WTC11 (cell line): ENCODE measurements at regions not wholly inside any gene's neighbourhood (a gene's known extent, or its start where the extent isn't known, plus 50 kb on each side); places are given as distances from the start of the nearest gene placed in this dataset.

Experiments used
- ATAC-seq: fragments of 200-7000 bp; cut with Tn5 transposase; 2 replicates; pipeline ENCODE4 v1.10.0; 2021; ENCODE audit warnings: mild to moderate bottlenecking, moderate library complexity
- CTCF ChIA-PET: fragments of 300-600 bp; sonication (Branson Sonifier 250); formaldehyde crosslinking; loops from one replicate; lab custom pipeline; 2021; ENCODE audit warnings: antibody characterized with exemption; lab: Charles Lee
- POLR2A ChIA-PET: fragments of 350-600 bp; sonication (Branson Sonifier 250); formaldehyde crosslinking; loops from one replicate; lab custom pipeline; 2021; ENCODE audit warnings: antibody characterized with exemption; lab: Charles Lee
- DNase-seq: peaks from one replicate; pipeline ENCODE4 v3.0.0; 2021; ENCODE audit warnings: low spot score
- H3K27ac Mint-ChIP-seq: 2 replicates; pipeline ENCODE4 v1.8.0; 2021; ENCODE audit warnings: mixed read lengths
- H3K27me3 Mint-ChIP-seq: 2 replicates; pipeline ENCODE4 v1.8.0; 2021; ENCODE audit warnings: low read depth, mild to moderate bottlenecking, moderate library complexity, mixed read lengths
- H3K36me3 Mint-ChIP-seq: 2 replicates; pipeline ENCODE4 v1.8.0; 2021; ENCODE audit warnings: mixed read lengths
- H3K4me1 Mint-ChIP-seq: 2 replicates; pipeline ENCODE4 v1.8.0; 2022; ENCODE audit warnings: mixed read lengths
- H3K4me3 Mint-ChIP-seq: 2 replicates; pipeline ENCODE4 v1.8.0; 2021; ENCODE audit warnings: mild to moderate bottlenecking, moderate library complexity, mixed read lengths
- H3K9me3 Mint-ChIP-seq: 2 replicates; pipeline ENCODE4 v1.8.0; 2021; ENCODE audit warnings: mixed read lengths
- CBFB ChIP-seq: sonication (generic); formaldehyde crosslinking; IDR thresholded peaks from 2 replicates; pipeline ENCODE4 v1.8.1; 2022; ENCODE audit warnings: mild to moderate bottlenecking, low read depth, missing genetic modification reagents
- FOXP1 ChIP-seq: sonication (generic); formaldehyde crosslinking; IDR thresholded peaks from 2 replicates; pipeline ENCODE4 v1.8.0; 2022; ENCODE audit warnings: missing genetic modification reagents, mild to moderate bottlenecking, moderate library complexity, borderline replicate concordance
- HMGA2 ChIP-seq: fragments of 250-450 bp; sonication (Bioruptor Pico); IDR thresholded peaks from 2 replicates; pipeline ENCODE4 v1.4.0; 2021; ENCODE audit warnings: mild to moderate bottlenecking, moderate library complexity
- JAZF1 ChIP-seq: fragments of 250-450 bp; sonication (Bioruptor Pico); IDR thresholded peaks from 2 replicates; pipeline ENCODE4 v1.9.0; 2021; ENCODE audit warnings: moderate library complexity, mild to moderate bottlenecking, inconsistent platforms
- MYBL2 ChIP-seq: sonication (generic); formaldehyde crosslinking; IDR thresholded peaks from 2 replicates; pipeline ENCODE4 v1.8.1; 2023; ENCODE audit warnings: mild to moderate bottlenecking, moderate library complexity, missing genetic modification reagents
- OVOL2 ChIP-seq: fragments of 250-450 bp; sonication (Bioruptor Pico); IDR thresholded peaks from 2 replicates; pipeline ENCODE4 v1.9.0; 2021; ENCODE audit warnings: mild to moderate bottlenecking, borderline replicate concordance
- PRRX2 ChIP-seq: fragments of 250-450 bp; sonication (Bioruptor Pico); IDR thresholded peaks from 2 replicates; pipeline ENCODE4 v1.8.0; 2021; ENCODE audit warnings: mild to moderate bottlenecking
- TCF7 ChIP-seq: sonication (generic); formaldehyde crosslinking; IDR thresholded peaks from 2 replicates; pipeline ENCODE4 v1.8.0; 2022; ENCODE audit warnings: mild to moderate bottlenecking, low read depth, missing genetic modification reagents, moderate library complexity
- ZNF396 ChIP-seq: fragments of 250-450 bp; sonication (Bioruptor Pico); IDR thresholded peaks from 2 replicates; pipeline ENCODE4 v1.8.0; 2021; ENCODE audit warnings: mild to moderate bottlenecking, moderate library complexity, borderline replicate concordance
- ZNF416 ChIP-seq: fragments of 250-450 bp; sonication (Bioruptor Pico); IDR thresholded peaks from 2 replicates; pipeline ENCODE4 v1.9.0; 2021; ENCODE audit warnings: mild to moderate bottlenecking, inconsistent platforms
- TF ChIP-seq, protein P1 (sequence below): fragments of 250-450 bp; sonication (Bioruptor Pico); IDR thresholded peaks from 2 replicates; pipeline ENCODE4 v1.9.0; 2021; ENCODE audit warnings: mild to moderate bottlenecking, borderline replicate concordance
- TF ChIP-seq, protein P2 (sequence below): sonication (generic); formaldehyde crosslinking; IDR thresholded peaks from 2 replicates; pipeline ENCODE4 v1.8.1; 2022; ENCODE audit warnings: low read depth, mild to moderate bottlenecking, moderate library complexity, missing genetic modification reagents, borderline replicate concordance
- TF ChIP-seq, protein P3 (sequence below): sonication (generic); formaldehyde crosslinking; IDR thresholded peaks from 2 replicates; pipeline ENCODE4 v1.8.1; 2023; ENCODE audit warnings: mild to moderate bottlenecking, missing genetic modification reagents
- TF ChIP-seq, protein P4 (sequence below): sonication (generic); formaldehyde crosslinking; IDR thresholded peaks from 2 replicates; pipeline ENCODE4 v1.8.1; 2022; ENCODE audit warnings: missing genetic modification reagents, borderline replicate concordance
- TF ChIP-seq, protein P5 (sequence below): sonication (generic); formaldehyde crosslinking; IDR thresholded peaks from 2 replicates; pipeline ENCODE4 v1.8.0; 2023; ENCODE audit warnings: missing genetic modification reagents
- TF ChIP-seq, protein P6 (sequence below): sonication (generic); formaldehyde crosslinking; IDR thresholded peaks from 2 replicates; pipeline ENCODE4 v1.8.1; 2023; ENCODE audit warnings: mild to moderate bottlenecking, missing genetic modification reagents, moderate library complexity
- TF ChIP-seq, protein P7 (sequence below): sonication (generic); formaldehyde crosslinking; IDR thresholded peaks from 2 replicates; pipeline ENCODE4 v1.8.1; 2023; ENCODE audit warnings: mild to moderate bottlenecking, missing genetic modification reagents, borderline replicate concordance
- TF ChIP-seq, protein P8 (sequence below): fragments of 250-450 bp; sonication (Bioruptor Pico); conservative IDR thresholded peaks from 2 replicates; pipeline ENCODE4 v1.9.0; 2021; ENCODE audit warnings: mild to moderate bottlenecking

DNA sequence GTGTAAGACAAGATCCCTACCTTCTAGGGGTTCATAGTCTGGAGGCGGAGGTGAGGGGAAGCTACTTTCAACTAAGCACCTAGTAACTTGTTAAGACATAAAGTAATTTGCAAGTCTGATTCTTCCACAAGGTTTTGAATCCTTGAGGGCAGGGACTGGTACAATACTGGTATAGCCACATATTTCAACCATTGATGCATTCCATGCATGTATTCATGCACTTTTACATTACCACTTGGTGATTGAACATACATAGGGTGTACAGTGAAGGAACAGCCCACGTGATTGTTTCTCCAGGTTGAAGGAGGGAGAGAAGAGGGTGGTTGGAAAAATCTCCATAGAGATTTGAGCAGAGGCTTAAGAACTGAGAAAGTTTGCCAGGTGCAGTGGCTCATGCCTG lies 62.0 kb upstream of the PAX6 start (continued):
- TF ChIP-seq, protein P1, sequence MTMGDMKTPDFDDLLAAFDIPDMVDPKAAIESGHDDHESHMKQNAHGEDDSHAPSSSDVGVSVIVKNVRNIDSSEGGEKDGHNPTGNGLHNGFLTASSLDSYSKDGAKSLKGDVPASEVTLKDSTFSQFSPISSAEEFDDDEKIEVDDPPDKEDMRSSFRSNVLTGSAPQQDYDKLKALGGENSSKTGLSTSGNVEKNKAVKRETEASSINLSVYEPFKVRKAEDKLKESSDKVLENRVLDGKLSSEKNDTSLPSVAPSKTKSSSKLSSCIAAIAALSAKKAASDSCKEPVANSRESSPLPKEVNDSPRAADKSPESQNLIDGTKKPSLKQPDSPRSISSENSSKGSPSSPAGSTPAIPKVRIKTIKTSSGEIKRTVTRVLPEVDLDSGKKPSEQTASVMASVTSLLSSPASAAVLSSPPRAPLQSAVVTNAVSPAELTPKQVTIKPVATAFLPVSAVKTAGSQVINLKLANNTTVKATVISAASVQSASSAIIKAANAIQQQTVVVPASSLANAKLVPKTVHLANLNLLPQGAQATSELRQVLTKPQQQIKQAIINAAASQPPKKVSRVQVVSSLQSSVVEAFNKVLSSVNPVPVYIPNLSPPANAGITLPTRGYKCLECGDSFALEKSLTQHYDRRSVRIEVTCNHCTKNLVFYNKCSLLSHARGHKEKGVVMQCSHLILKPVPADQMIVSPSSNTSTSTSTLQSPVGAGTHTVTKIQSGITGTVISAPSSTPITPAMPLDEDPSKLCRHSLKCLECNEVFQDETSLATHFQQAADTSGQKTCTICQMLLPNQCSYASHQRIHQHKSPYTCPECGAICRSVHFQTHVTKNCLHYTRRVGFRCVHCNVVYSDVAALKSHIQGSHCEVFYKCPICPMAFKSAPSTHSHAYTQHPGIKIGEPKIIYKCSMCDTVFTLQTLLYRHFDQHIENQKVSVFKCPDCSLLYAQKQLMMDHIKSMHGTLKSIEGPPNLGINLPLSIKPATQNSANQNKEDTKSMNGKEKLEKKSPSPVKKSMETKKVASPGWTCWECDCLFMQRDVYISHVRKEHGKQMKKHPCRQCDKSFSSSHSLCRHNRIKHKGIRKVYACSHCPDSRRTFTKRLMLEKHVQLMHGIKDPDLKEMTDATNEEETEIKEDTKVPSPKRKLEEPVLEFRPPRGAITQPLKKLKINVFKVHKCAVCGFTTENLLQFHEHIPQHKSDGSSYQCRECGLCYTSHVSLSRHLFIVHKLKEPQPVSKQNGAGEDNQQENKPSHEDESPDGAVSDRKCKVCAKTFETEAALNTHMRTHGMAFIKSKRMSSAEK = no peak
- no peak for TF ChIP-seq FOXP1

DNA sequence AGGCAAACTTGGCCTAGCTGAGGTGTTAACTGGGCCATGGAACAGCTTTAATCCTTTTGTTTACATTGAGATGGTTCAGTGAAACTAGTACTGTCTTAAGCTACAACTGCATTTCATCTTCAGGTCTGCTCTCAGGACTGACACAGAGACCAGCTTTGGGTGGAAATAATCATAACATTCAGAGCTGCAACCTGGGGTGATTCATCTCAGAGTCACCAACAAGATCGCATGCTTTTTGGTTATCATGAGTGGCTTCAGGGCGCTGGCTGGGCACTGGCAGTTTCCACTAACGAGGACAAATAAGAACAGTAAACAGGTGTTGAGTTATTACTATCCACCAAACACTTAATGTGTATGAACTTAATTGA lies 60.9 kb upstream of the PAX6 start:
- no peaks in the 10 kb centered on the region for H3K36me3 Mint-ChIP-seq
- no peak for ATAC-seq
- POLR2A ChIA-PET = no interaction called here
- H3K4me3 Mint-ChIP-seq = no peak overlapping the region
- no peak for TF ChIP-seq MYBL2 (CRISPR knock-in tag)
- no peak for TF ChIP-seq PRRX2 (CRISPR knock-in tag)
- TF ChIP-seq, protein P2, sequence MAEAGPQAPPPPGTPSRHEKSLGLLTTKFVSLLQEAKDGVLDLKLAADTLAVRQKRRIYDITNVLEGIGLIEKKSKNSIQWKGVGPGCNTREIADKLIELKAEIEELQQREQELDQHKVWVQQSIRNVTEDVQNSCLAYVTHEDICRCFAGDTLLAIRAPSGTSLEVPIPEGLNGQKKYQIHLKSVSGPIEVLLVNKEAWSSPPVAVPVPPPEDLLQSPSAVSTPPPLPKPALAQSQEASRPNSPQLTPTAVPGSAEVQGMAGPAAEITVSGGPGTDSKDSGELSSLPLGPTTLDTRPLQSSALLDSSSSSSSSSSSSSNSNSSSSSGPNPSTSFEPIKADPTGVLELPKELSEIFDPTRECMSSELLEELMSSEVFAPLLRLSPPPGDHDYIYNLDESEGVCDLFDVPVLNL (CRISPR knock-in tag) = no peak
- no peak for TF ChIP-seq ZNF396 (CRISPR knock-in tag)
- TF ChIP-seq, protein P3, sequence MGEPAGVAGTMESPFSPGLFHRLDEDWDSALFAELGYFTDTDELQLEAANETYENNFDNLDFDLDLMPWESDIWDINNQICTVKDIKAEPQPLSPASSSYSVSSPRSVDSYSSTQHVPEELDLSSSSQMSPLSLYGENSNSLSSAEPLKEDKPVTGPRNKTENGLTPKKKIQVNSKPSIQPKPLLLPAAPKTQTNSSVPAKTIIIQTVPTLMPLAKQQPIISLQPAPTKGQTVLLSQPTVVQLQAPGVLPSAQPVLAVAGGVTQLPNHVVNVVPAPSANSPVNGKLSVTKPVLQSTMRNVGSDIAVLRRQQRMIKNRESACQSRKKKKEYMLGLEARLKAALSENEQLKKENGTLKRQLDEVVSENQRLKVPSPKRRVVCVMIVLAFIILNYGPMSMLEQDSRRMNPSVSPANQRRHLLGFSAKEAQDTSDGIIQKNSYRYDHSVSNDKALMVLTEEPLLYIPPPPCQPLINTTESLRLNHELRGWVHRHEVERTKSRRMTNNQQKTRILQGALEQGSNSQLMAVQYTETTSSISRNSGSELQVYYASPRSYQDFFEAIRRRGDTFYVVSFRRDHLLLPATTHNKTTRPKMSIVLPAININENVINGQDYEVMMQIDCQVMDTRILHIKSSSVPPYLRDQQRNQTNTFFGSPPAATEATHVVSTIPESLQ = no peak
- TF ChIP-seq, protein P4, sequence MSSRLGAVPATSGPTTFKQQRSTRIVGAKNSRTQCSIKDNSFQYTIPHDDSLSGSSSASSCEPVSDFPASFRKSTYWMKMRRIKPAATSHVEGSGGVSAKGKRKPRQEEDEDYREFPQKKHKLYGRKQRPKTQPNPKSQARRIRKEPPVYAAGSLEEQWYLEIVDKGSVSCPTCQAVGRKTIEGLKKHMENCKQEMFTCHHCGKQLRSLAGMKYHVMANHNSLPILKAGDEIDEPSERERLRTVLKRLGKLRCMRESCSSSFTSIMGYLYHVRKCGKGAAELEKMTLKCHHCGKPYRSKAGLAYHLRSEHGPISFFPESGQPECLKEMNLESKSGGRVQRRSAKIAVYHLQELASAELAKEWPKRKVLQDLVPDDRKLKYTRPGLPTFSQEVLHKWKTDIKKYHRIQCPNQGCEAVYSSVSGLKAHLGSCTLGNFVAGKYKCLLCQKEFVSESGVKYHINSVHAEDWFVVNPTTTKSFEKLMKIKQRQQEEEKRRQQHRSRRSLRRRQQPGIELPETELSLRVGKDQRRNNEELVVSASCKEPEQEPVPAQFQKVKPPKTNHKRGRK (CRISPR knock-in tag) = no peak
- no peak for TF ChIP-seq ZNF416
- TF ChIP-seq, protein P5, sequence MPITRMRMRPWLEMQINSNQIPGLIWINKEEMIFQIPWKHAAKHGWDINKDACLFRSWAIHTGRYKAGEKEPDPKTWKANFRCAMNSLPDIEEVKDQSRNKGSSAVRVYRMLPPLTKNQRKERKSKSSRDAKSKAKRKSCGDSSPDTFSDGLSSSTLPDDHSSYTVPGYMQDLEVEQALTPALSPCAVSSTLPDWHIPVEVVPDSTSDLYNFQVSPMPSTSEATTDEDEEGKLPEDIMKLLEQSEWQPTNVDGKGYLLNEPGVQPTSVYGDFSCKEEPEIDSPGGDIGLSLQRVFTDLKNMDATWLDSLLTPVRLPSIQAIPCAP (CRISPR knock-in tag) = no peak
- TF ChIP-seq CBFB (CRISPR knock-in tag) = no peak
- TF ChIP-seq, protein P6, sequence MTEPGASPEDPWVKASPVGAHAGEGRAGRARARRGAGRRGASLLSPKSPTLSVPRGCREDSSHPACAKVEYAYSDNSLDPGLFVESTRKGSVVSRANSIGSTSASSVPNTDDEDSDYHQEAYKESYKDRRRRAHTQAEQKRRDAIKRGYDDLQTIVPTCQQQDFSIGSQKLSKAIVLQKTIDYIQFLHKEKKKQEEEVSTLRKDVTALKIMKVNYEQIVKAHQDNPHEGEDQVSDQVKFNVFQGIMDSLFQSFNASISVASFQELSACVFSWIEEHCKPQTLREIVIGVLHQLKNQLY (CRISPR knock-in tag) = no peak
- no peak for TF ChIP-seq OVOL2
- TF ChIP-seq, protein P7, sequence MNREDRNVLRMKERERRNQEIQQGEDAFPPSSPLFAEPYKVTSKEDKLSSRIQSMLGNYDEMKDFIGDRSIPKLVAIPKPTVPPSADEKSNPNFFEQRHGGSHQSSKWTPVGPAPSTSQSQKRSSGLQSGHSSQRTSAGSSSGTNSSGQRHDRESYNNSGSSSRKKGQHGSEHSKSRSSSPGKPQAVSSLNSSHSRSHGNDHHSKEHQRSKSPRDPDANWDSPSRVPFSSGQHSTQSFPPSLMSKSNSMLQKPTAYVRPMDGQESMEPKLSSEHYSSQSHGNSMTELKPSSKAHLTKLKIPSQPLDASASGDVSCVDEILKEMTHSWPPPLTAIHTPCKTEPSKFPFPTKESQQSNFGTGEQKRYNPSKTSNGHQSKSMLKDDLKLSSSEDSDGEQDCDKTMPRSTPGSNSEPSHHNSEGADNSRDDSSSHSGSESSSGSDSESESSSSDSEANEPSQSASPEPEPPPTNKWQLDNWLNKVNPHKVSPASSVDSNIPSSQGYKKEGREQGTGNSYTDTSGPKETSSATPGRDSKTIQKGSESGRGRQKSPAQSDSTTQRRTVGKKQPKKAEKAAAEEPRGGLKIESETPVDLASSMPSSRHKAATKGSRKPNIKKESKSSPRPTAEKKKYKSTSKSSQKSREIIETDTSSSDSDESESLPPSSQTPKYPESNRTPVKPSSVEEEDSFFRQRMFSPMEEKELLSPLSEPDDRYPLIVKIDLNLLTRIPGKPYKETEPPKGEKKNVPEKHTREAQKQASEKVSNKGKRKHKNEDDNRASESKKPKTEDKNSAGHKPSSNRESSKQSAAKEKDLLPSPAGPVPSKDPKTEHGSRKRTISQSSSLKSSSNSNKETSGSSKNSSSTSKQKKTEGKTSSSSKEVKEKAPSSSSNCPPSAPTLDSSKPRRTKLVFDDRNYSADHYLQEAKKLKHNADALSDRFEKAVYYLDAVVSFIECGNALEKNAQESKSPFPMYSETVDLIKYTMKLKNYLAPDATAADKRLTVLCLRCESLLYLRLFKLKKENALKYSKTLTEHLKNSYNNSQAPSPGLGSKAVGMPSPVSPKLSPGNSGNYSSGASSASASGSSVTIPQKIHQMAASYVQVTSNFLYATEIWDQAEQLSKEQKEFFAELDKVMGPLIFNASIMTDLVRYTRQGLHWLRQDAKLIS (CRISPR knock-in tag) = no peak
- TF ChIP-seq HMGA2 (CRISPR knock-in tag) = no peak
- TF ChIP-seq JAZF1 (CRISPR knock-in tag) = no peak
- TF ChIP-seq, protein P8, sequence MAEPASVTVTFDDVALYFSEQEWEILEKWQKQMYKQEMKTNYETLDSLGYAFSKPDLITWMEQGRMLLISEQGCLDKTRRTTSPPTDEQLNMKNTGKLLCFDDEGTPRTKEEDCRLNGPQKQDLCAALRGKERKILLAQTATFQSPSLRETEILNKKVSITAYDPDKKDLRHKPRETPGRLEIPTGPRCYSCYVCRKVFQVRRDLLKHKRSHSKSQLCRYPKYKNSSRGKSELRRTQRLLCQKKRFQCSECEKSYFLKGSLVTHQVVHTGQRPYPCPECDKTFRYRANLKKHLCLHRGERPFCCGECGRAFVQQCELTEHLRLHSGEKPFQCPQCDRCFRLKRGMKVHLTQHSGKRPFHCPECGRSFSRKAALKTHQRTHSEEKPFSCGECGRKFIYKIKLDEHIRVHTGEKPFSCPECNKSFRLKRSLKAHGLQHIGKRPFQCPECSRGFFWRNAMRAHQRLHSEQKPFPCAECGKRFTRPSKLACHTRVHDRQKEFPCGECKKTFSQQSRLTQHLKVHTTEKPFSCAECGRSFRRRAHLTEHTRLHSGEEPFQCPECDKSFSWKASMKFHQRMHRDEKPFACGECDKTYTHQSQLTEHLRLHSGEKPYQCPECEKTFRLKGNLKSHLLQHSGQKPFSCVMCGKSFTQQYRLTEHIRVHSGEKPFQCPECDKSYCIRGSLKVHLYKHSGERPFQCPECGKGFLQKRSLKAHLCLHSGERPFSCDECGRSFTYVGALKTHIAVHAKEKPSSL (CRISPR knock-in tag) = no peak
- TF ChIP-seq TCF7 (CRISPR knock-in tag) = no peak
- TF ChIP-seq, all 79 proteins: peak for 0
- H3K4me1 Mint-ChIP-seq = peaks cover 43% of the 10 kb centered on the region
- no peak overlapping the region for H3K27ac Mint-ChIP-seq
- H3K27me3 Mint-ChIP-seq = peaks cover 30% of the 10 kb centered on the region
- CTCF ChIA-PET = interaction anchor here (0.6 to 3.7 kb wide), 16 partner anchors 10 to 765 kb away, joined by 3 to 31 read pairs (median 7); no protein-coding TSS in a partner anchor
- H3K9me3 Mint-ChIP-seq = no peaks in the 10 kb centered on the region
- DNase-seq = no peak
